CD4-positive, alpha-beta memory T cell (primary cell): ENCODE measurements at regions not wholly inside any gene's neighbourhood (a gene's known extent, or its start where the extent isn't known, plus 50 kb on each side); places are given as distances from the start of the nearest gene placed in this dataset.

Experiments used
- CTCF ChIA-PET: fragments of 350-600 bp; sonication (Branson Sonifier 250); formaldehyde crosslinking; loops from one replicate; lab custom pipeline; 2021; ENCODE audit warnings: inconsistent platforms; ENCODE audit not compliant: partially characterized antibody; lab: Charles Lee
- POLR2A ChIA-PET: fragments of 350-600 bp; sonication (Branson Sonifier 250); formaldehyde crosslinking; loops from one replicate; lab custom pipeline; 2021; ENCODE audit not compliant: partially characterized antibody; lab: Charles Lee
- DNase-seq, 5 donors: peaks; one replicate each; pipeline versions ENCODE4 v3.0.0 to v3.0.0-alpha.2; 2020 to 2022; ENCODE audit warnings: mixed read lengths in 1 of 5
- H3K27ac ChIP-seq: one replicate; pipeline ENCODE4 v1.7.0; 2013; ENCODE audit warnings: low read depth, low read length
- H3K27me3 ChIP-seq: 2 replicates; pipeline ENCODE4 v1.7.0; 2013; ENCODE audit warnings: mild to moderate bottlenecking, low read length, moderate library complexity; ENCODE audit not compliant: insufficient read depth
- H3K36me3 ChIP-seq: 2 replicates; pipeline ENCODE4 v1.7.0; 2013; ENCODE audit warnings: mild to moderate bottlenecking, low read length, moderate library complexity; ENCODE audit not compliant: insufficient read depth
- H3K4me1 ChIP-seq: 2 replicates; pipeline ENCODE4 v1.7.0; 2013; ENCODE audit warnings: mild to moderate bottlenecking, low read length, moderate library complexity; ENCODE audit not compliant: insufficient read depth
- H3K4me3 ChIP-seq, 2 donors: one replicate each; pipeline ENCODE4 v1.7.0; 2013; ENCODE audit warnings: low read length in 2 of 2, mild to moderate bottlenecking in 1 of 2
- H3K9me3 ChIP-seq, 2 donors: one replicate each; pipeline ENCODE4 v1.7.0; 2013; ENCODE audit warnings: low read length in 2 of 2, control low read depth in 1 of 2; ENCODE audit not compliant: control insufficient read depth in 1 of 2
- H3K27ac Mint-ChIP-seq, 7 donors: one replicate each; pipeline ENCODE4 v1.8.0; 2020 to 2021; ENCODE audit warnings: mixed read lengths in 7 of 7, mild to moderate bottlenecking in 6 of 7, inconsistent platforms in 3 of 7, moderate library complexity in 3 of 7
- H3K27me3 Mint-ChIP-seq, 2 donors: one replicate each; pipeline ENCODE4 v1.8.0; 2020 to 2021; ENCODE audit warnings: mixed read lengths in 2 of 2
- H3K36me3 Mint-ChIP-seq, 2 donors: one replicate each; pipeline ENCODE4 v1.8.0; 2020 to 2021; ENCODE audit warnings: mixed read lengths in 2 of 2, inconsistent platforms in 1 of 2, mild to moderate bottlenecking in 1 of 2
- H3K4me1 Mint-ChIP-seq, 4 donors: one replicate each; pipeline ENCODE4 v1.8.0; 2020 to 2021; ENCODE audit warnings: mixed read lengths in 4 of 4, mild to moderate bottlenecking in 1 of 4
- H3K4me3 Mint-ChIP-seq, 8 donors: one replicate each; pipeline ENCODE4 v1.8.0; 2020 to 2021; ENCODE audit warnings: mixed read lengths in 8 of 8, mild to moderate bottlenecking in 7 of 8, moderate library complexity in 6 of 8, inconsistent platforms in 3 of 8
- H3K9me3 Mint-ChIP-seq, 8 donors: one replicate each; pipeline ENCODE4 v1.8.0; 2020 to 2021; ENCODE audit warnings: mixed read lengths in 8 of 8, mild to moderate bottlenecking in 5 of 8, inconsistent platforms in 3 of 8, moderate library complexity in 1 of 8
- intact Hi-C: fragments of 100-400 bp; cut with micrococcal nuclease; formaldehyde crosslinking; loops from one replicate; pipeline ENCODE4 v1.15.1; 2023

DNA sequence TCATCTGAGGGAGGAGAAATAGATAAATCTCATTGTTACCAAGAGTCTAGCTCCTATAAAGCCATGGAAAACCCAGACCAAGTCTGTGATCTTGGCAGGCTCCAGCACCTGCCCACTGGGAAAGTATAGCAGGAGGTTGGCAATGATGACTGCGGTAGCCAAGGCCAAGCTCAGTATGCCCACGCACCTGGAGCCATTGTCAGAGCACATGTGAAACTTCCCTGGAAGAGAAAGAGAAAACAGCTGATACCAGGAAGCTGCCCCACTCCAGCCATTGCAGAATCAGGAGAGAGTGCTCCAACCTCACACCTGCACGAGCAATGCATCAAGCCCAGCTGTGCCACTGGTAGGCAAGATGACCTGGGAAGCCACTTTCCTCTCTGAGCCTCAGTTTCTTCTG, 62.2 kb upstream of the HEPHL1 start:
- Mint-ChIP-seq H3K36me3 (no peaks in the 10 kb centered on the region), H3K27ac (no peak overlapping the region), H3K9me3 (peaks cover 0 to 3% (median 0%) of the 10 kb centered on the region in 8 donors), H3K4me1 (no peaks in the 10 kb centered on the region), H3K4me3 (no peak overlapping the region), H3K27me3 (peaks cover 0 to 3% of the 10 kb centered on the region in 2 donors)
- ChIA-PET POLR2A (no interaction called here), CTCF (no interaction called here)
- Histone ChIP-seq H3K27ac (no peak overlapping the region), H3K4me1 (no peaks in the 10 kb centered on the region), H3K4me3 (no peak overlapping the region), H3K9me3 (no peaks in the 10 kb centered on the region), H3K36me3 (no peaks in the 10 kb centered on the region), H3K27me3 (no peaks in the 10 kb centered on the region)
- no peak for DNase-seq
- intact Hi-C loops, result no loop called here

DNA sequence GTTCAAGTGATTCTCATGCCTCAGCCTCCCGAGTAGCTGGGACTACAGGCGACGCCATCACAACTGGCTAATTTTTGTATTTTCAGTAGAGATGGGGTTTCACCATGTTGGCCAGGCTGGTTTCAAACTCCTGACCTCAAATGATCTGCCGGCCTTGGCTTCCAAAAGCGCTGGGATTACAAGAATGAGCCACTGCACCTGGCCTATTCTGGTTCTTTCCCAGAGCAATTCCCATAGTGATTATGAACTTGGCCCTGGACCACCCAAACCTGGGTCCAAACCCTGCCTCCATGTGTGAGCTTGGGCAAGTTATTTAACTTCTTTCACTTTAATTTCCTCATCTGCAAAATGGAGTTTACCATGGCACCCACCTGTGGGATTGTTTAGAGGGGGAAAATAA, 61.5 kb upstream of the HEPHL1 start:
- no peaks in the 10 kb centered on the region for H3K36me3 Mint-ChIP-seq
- intact Hi-C loops, result no loop called here
- no peaks in the 10 kb centered on the region for H3K9me3 ChIP-seq
- no peaks in the 10 kb centered on the region for H3K27me3 ChIP-seq
- H3K4me3 Mint-ChIP-seq, result no peak overlapping the region
- ChIA-PET POLR2A (no interaction called here), CTCF (no interaction called here)
- no peaks in the 10 kb centered on the region for H3K4me1 Mint-ChIP-seq
- H3K4me3 ChIP-seq, result no peak overlapping the region
- no peak overlapping the region for H3K27ac ChIP-seq
- no peak for DNase-seq
- no peaks in the 10 kb centered on the region for H3K36me3 ChIP-seq
- peaks cover 0 to 3% (median 0%) of the 10 kb centered on the region in 8 donors for H3K9me3 Mint-ChIP-seq
- no peak overlapping the region for H3K27ac Mint-ChIP-seq
- H3K4me1 ChIP-seq, result no peaks in the 10 kb centered on the region
- H3K27me3 Mint-ChIP-seq, result peaks cover 0 to 3% of the 10 kb centered on the region in 2 donors

DNA sequence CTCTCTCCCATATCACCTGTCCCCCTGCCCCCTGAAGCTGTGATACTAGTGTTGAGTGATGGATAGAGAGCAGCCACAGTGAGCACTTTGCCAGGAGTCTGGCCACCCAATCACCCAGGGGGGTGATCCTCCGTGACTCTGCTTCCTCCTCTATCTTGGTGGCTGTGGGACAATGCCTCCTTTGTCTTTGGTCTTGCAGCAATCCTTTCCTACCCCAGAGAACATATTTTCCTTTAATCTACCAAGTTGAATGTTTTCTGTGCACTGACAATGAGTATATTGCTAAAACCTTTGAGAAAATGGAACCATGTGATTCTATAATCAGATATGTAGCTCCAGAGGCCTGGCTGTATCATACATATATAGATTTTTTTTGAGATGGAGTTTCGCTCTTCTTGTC, 58.1 kb upstream of the HEPHL1 start:
- Histone ChIP-seq H3K4me1 (no peaks in the 10 kb centered on the region), H3K4me3 (no peak overlapping the region), H3K9me3 (no peaks in the 10 kb centered on the region), H3K27me3 (no peaks in the 10 kb centered on the region), H3K36me3 (no peaks in the 10 kb centered on the region), H3K27ac (no peak overlapping the region)
- peaks cover 0 to under 1% of the 10 kb centered on the region in 2 donors for H3K27me3 Mint-ChIP-seq
- H3K4me3 Mint-ChIP-seq, result no peak overlapping the region
- intact Hi-C loops, result no loop called here
- DNase-seq, result no peak
- no peaks in the 10 kb centered on the region for H3K4me1 Mint-ChIP-seq
- no peak overlapping the region for H3K27ac Mint-ChIP-seq
- no peaks in the 10 kb centered on the region for H3K36me3 Mint-ChIP-seq
- ChIA-PET POLR2A (no interaction called here), CTCF (no interaction called here)
- H3K9me3 Mint-ChIP-seq, result no peaks in the 10 kb centered on the region

DNA sequence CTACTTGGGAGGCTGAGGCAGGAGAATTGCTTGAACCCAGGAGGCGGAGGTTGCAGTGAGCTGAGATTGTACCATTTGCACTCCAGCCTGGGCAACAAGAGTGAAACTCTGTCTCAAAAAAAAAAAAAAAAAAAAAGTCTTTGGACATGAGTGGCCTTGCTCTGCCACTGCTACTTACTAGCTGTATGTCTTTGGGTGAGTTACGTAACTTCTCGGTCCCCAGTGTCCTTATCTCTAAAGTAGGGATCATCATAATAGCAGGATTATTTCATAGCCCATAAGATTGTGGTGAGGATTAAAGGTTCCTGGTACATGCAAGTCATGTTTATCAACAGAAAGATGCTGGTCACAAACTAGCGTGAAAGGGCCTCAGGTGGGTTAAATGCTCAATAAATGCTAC, 53.9 kb upstream of the HEPHL1 start:
- intact Hi-C loops, result no loop called here
- no peak for DNase-seq
- no peak overlapping the region for H3K4me3 ChIP-seq
- no peaks in the 10 kb centered on the region for H3K36me3 ChIP-seq
- ChIA-PET CTCF (interaction anchor here (0.6 kb wide), 1 partner anchor 135 kb away, joined by 4 read pairs; no protein-coding TSS in a partner anchor), POLR2A (no interaction called here)
- no peaks in the 10 kb centered on the region for H3K27me3 ChIP-seq
- no peaks in the 10 kb centered on the region for H3K36me3 Mint-ChIP-seq
- H3K9me3 ChIP-seq, result no peaks in the 10 kb centered on the region
- peaks cover 0 to 2% (median 0%) of the 10 kb centered on the region in 8 donors for H3K9me3 Mint-ChIP-seq
- no peaks in the 10 kb centered on the region for H3K4me1 Mint-ChIP-seq
- H3K27me3 Mint-ChIP-seq, result peaks cover 3 to 6% of the 10 kb centered on the region in 2 donors
- no peaks in the 10 kb centered on the region for H3K4me1 ChIP-seq
- H3K4me3 Mint-ChIP-seq, result no peak overlapping the region
- no peak overlapping the region for H3K27ac Mint-ChIP-seq
- no peak overlapping the region for H3K27ac ChIP-seq

DNA sequence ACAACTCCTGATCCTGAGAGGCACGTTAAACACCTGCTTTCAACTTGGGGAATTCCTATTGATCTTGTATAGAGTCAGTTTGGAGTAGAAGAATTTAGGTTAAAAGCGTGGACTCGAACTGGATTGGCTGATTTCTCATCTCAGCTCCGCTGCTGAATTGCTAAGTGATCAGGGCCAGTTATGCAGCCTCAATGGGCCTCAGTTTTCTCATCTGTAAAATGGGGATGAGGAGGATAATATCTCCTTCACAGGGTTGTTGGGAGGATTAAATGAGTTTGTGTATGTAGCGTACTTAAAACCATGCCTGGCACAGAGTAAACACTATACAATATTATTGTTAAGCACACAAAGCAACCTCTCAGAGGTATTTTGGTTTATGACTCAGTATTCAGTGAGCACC, 53.2 kb upstream of the HEPHL1 start:
- H3K36me3 Mint-ChIP-seq, result no peaks in the 10 kb centered on the region
- Histone ChIP-seq H3K36me3 (no peaks in the 10 kb centered on the region), H3K27me3 (no peaks in the 10 kb centered on the region), H3K4me1 (no peaks in the 10 kb centered on the region), H3K9me3 (no peaks in the 10 kb centered on the region), H3K27ac (no peak overlapping the region), H3K4me3 (no peak overlapping the region)
- peaks cover 3 to 7% of the 10 kb centered on the region in 2 donors for H3K27me3 Mint-ChIP-seq
- no peaks in the 10 kb centered on the region for H3K4me1 Mint-ChIP-seq
- peaks cover 0 to 2% (median 0%) of the 10 kb centered on the region in 8 donors for H3K9me3 Mint-ChIP-seq
- ChIA-PET POLR2A (no interaction called here), CTCF (no interaction called here)
- intact Hi-C loops, result no loop called here
- DNase-seq, result no peak
- no peak overlapping the region for H3K27ac Mint-ChIP-seq
- no peak overlapping the region for H3K4me3 Mint-ChIP-seq

DNA sequence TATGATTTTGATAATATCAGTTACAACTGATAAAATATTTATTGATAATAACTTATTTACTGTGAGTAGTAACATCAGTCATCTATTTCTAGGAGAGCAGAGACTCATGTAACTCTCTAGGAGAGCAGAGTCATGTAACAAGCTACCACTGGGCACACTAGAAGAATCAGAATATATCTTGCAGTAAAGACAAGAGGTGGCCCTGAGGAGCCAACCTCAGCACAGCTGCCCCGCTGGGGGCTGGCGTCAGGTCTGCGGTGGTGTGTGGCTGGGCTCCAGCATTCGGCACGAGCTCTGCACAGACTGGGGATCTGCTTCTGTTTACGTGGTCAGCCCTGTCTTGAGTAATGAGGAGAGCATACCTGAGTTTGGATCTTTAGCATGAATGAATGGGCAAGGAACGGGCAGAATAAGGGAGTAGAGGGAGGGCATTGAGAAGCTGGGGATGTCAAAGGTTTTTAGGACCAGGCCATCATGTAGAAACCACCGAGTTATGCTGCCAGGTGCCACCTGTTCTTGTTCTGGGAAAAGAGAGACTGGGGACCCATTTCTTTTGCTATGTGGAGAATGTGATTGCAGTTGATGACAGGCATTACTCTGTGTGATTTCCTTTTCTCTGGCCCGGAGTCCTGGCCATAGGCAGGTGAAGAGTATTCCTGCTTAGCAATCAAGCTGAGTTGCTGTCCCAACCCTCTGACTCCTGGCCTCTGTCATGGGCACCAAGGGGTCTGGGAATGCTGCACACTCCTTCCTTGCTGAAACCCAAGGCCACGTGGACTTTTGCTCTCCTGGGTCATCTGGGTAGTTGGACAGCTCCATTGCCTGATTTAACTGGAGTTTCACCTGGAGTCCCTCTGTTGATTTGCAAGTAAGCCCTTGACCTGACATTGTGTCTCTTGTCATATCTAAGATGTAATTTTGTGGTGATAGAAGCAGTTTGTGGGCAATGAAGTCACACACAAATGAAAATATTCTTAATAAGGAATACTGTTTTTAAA, 50.9 kb upstream of the HEPHL1 start:
- Mint-ChIP-seq H3K4me3 (no peak overlapping the region), H3K27ac (no peak overlapping the region), H3K9me3 (peaks cover 0 to 7% (median 3%) of the 10 kb centered on the region in 8 donors), H3K27me3 (peaks cover 3 to 8% of the 10 kb centered on the region in 2 donors), H3K36me3 (no peaks in the 10 kb centered on the region), H3K4me1 (no peaks in the 10 kb centered on the region)
- Histone ChIP-seq H3K36me3 (no peaks in the 10 kb centered on the region), H3K4me3 (no peak overlapping the region), H3K9me3 (no peaks in the 10 kb centered on the region), H3K27me3 (no peaks in the 10 kb centered on the region), H3K4me1 (no peaks in the 10 kb centered on the region), H3K27ac (no peak overlapping the region)
- intact Hi-C loops, result no loop called here
- POLR2A ChIA-PET, result no interaction called here
- DNase-seq, result no peak
- CTCF ChIA-PET, result no interaction called here
